H9 (cell line): ENCODE measurements at regions not wholly inside any gene's neighbourhood (a gene's known extent, or its start where the extent isn't known, plus 50 kb on each side); places are given as distances from the start of the nearest gene placed in this dataset.

Source experiments
- DNase-seq: peaks from one replicate; pipeline ENCODE4 v3.0.0-alpha.2; 2017
- H2AFZ ChIP-seq: one replicate; pipeline ENCODE4 v1.6.1; 2013; ENCODE audit warnings: mild to moderate bottlenecking, low read length, control low read depth, moderate library complexity
- H2AK5ac ChIP-seq: 2 replicates; pipeline ENCODE4 v1.6.1; 2013; ENCODE audit warnings: low read length, control low read depth, mixed read lengths; ENCODE audit not compliant: insufficient read length
- H2BK120ac ChIP-seq: one replicate; pipeline ENCODE4 v1.6.1; 2013; ENCODE audit warnings: low read depth, mild to moderate bottlenecking, low read length, control low read depth, inconsistent platforms; ENCODE audit not compliant: poor library complexity, severe bottlenecking
- H2BK12ac ChIP-seq: 2 replicates; pipeline ENCODE4 v1.6.1; 2013; ENCODE audit warnings: low read length, control low read depth, mixed read lengths, low read depth; ENCODE audit not compliant: insufficient read length
- H2BK15ac ChIP-seq: 2 replicates; pipeline ENCODE4 v1.6.1; 2013; ENCODE audit warnings: low read depth, low read length, control low read depth
- H2BK20ac ChIP-seq: one replicate; pipeline ENCODE4 v1.6.1; 2013; ENCODE audit warnings: low read depth, mild to moderate bottlenecking, low read length, control low read depth, inconsistent platforms; ENCODE audit not compliant: poor library complexity, severe bottlenecking
- H2BK5ac ChIP-seq: 2 replicates; pipeline ENCODE4 v1.6.1; 2013; ENCODE audit warnings: low read length, control low read depth, mixed read lengths; ENCODE audit not compliant: insufficient read length
- H3K14ac ChIP-seq: 2 replicates; pipeline ENCODE4 v1.6.1; 2013; ENCODE audit warnings: low read length, control low read depth; ENCODE audit not compliant: insufficient read depth
- H3K18ac ChIP-seq: 2 replicates; pipeline ENCODE4 v1.6.1; 2013; ENCODE audit warnings: low read depth, mild to moderate bottlenecking, mixed read lengths, low read length, control low read depth; ENCODE audit not compliant: insufficient read length
- H3K23ac ChIP-seq: 2 replicates; pipeline ENCODE4 v1.6.1; 2013; ENCODE audit warnings: low read length, control low read depth, mixed read lengths, low read depth; ENCODE audit not compliant: insufficient read length
- H3K23me2 ChIP-seq: 2 replicates; pipeline ENCODE4 v1.6.1; 2013; ENCODE audit warnings: low read depth, mild to moderate bottlenecking, mixed read lengths, low read length, control low read depth; ENCODE audit not compliant: insufficient read length, poor library complexity, severe bottlenecking
- H3K27ac ChIP-seq: 2 replicates; pipeline ENCODE4 v1.5.1; 2013; ENCODE audit warnings: low read length, control low read depth, mixed read lengths, low read depth; ENCODE audit not compliant: insufficient read length
- H3K27me3 ChIP-seq: 2 replicates; pipeline ENCODE4 v1.6.1; 2013; ENCODE audit warnings: low read length, control low read depth, inconsistent platforms; ENCODE audit not compliant: insufficient read depth
- H3K4ac ChIP-seq: 2 replicates; pipeline ENCODE4 v1.6.1; 2013; ENCODE audit warnings: low read depth, mild to moderate bottlenecking, control low read depth, inconsistent platforms, low read length, moderate library complexity
- H3K4me1 ChIP-seq: 2 replicates; pipeline ENCODE4 v1.6.1; 2013; ENCODE audit warnings: low read length, control low read depth, inconsistent platforms; ENCODE audit not compliant: insufficient read depth
- H3K4me2 ChIP-seq: 2 replicates; pipeline ENCODE4 v1.6.1; 2013; ENCODE audit warnings: low read length, control low read depth, mixed read lengths; ENCODE audit not compliant: insufficient read length, insufficient read depth
- H3K56ac ChIP-seq: 2 replicates; pipeline ENCODE4 v1.6.1; 2013; ENCODE audit warnings: low read depth, mild to moderate bottlenecking, mixed read lengths, low read length, control low read depth; ENCODE audit not compliant: insufficient read length
- H3K79me1 ChIP-seq: 2 replicates; pipeline ENCODE4 v1.6.1; 2013; ENCODE audit warnings: low read depth, mild to moderate bottlenecking, moderate library complexity, low read length, control low read depth, inconsistent platforms; ENCODE audit not compliant: insufficient read depth, poor library complexity, severe bottlenecking
- H3K79me2 ChIP-seq: 2 replicates; pipeline ENCODE4 v1.6.1; 2013; ENCODE audit warnings: low read length, control low read depth, inconsistent platforms; ENCODE audit not compliant: insufficient read depth
- H3K9ac ChIP-seq: 2 replicates; pipeline ENCODE4 v1.6.1; 2013; ENCODE audit warnings: low read length, control low read depth, mixed read lengths; ENCODE audit not compliant: insufficient read length; ENCODE audit errors: extremely low read depth
- H3K9me3 ChIP-seq: one replicate; pipeline ENCODE4 v1.6.1; 2013; ENCODE audit warnings: low read depth, low read length, inconsistent platforms; ENCODE audit not compliant: control insufficient read depth
- H3T11ph ChIP-seq: one replicate; pipeline ENCODE4 v1.6.1; 2013; ENCODE audit warnings: mild to moderate bottlenecking, low read length, control low read depth, inconsistent platforms
- H4K20me1 ChIP-seq: one replicate; pipeline ENCODE4 v1.6.1; 2013; ENCODE audit not compliant: control insufficient read depth, insufficient read length, insufficient read depth
- H4K5ac ChIP-seq: 2 replicates; pipeline ENCODE4 v1.6.1; 2013; ENCODE audit warnings: low read depth, mild to moderate bottlenecking, mixed read lengths, low read length, control low read depth; ENCODE audit not compliant: insufficient read length
- H4K8ac ChIP-seq: replicated peaks from 2 replicates; pipeline ENCODE4 v1.6.1; 2013; ENCODE audit warnings: low read length, control low read depth, mixed read lengths, low read depth; ENCODE audit not compliant: insufficient read length
- H4K91ac ChIP-seq: 2 replicates; pipeline ENCODE4 v1.6.1; 2013; ENCODE audit warnings: low read depth, mild to moderate bottlenecking, moderate library complexity, mixed read lengths, low read length, control low read depth; ENCODE audit not compliant: insufficient read length
- H3K27ac Mint-ChIP-seq, 3 experiments: 2 replicates in 2 of 3; 3 replicates in 1 of 3; pipeline ENCODE4 v1.8.0; 2020 to 2021; ENCODE audit warnings: mixed read lengths in 3 of 3, mild to moderate bottlenecking in 1 of 3, moderate library complexity in 1 of 3
- H3K27me3 Mint-ChIP-seq: 2 replicates; pipeline ENCODE4 v1.8.0; 2021; ENCODE audit warnings: low read depth, mild to moderate bottlenecking, moderate library complexity, mixed read lengths
- H3K36me3 Mint-ChIP-seq, 3 experiments: 2 replicates in 2 of 3; 3 replicates in 1 of 3; pipeline ENCODE4 v1.8.0; 2020 to 2021; ENCODE audit warnings: low read depth in 3 of 3, mixed read lengths in 3 of 3; ENCODE audit not compliant: insufficient read depth in 1 of 3
- H3K4me1 Mint-ChIP-seq, 2 experiments: 2 replicates each; pipeline ENCODE4 v1.8.0; 2020; ENCODE audit warnings: mixed read lengths in 2 of 2
- H3K4me3 Mint-ChIP-seq, 2 experiments: 2 replicates in 1 of 2; 3 replicates in 1 of 2; pipeline ENCODE4 v1.8.0; 2020 to 2021; ENCODE audit warnings: mild to moderate bottlenecking in 2 of 2, mixed read lengths in 2 of 2, moderate library complexity in 1 of 2
- H3K9me3 Mint-ChIP-seq, 2 experiments: 2 replicates in 1 of 2; 3 replicates in 1 of 2; pipeline ENCODE4 v1.8.0; 2020; ENCODE audit warnings: mild to moderate bottlenecking in 2 of 2, mixed read lengths in 2 of 2, moderate library complexity in 1 of 2
- CTCF ChIP-seq: fragments of 200-600 bp; sonication (generic); conservative IDR thresholded peaks from 3 replicates; pipeline ENCODE4 v1.8.0; 2021; ENCODE audit warnings: antibody characterized with exemption, mild to moderate bottlenecking
- WGBS: extraction: QIAGEN DNeasy Blood & Tissue Kit; methylation state at CpG from one replicate; pipeline ENCODE4 v1.1.7; 2013; ENCODE audit warnings: missing lambda C conversion rate, low lambda C conversion rate, mixed read lengths; ENCODE audit not compliant: insufficient read length; ENCODE audit errors: extremely low coverage; 5-methylcytosine and 5-hydroxymethylcytosine counted together

- TF ChIP-seq CTCF = no peak
- WGBS = no CpG with 5 or more reads among the region's 3 CpGs
- Histone ChIP-seq H3K27ac (no peak overlapping the region), H2AK5ac (no peak overlapping the region), H4K20me1 (no peaks in the 10 kb centered on the region), H3K4me1 (no peaks in the 10 kb centered on the region), H2AFZ (no peak overlapping the region), H4K5ac (no peak overlapping the region), H3K9me3 (no peaks in the 10 kb centered on the region), H3K23me2 (no peaks in the 10 kb centered on the region), H2BK20ac (no peak overlapping the region), H3K18ac (no peak overlapping the region), H3K27me3 (no peaks in the 10 kb centered on the region), H3K79me1 (no peaks in the 10 kb centered on the region), H3K56ac (no peak overlapping the region), H2BK12ac (no peak overlapping the region), H4K91ac (no peak overlapping the region), H3K14ac (no peak overlapping the region), H3K79me2 (no peaks in the 10 kb centered on the region), H4K8ac (no peak overlapping the region), H3K9ac (no peak overlapping the region), H3K23ac (no peak overlapping the region), H3T11ph (no peak overlapping the region), H3K4me2 (no peak overlapping the region), H3K4ac (no peak overlapping the region), H2BK15ac (no peak overlapping the region), H2BK120ac (no peak overlapping the region), H2BK5ac (no peak overlapping the region)
- Mint-ChIP-seq H3K36me3 (no peaks in the 10 kb centered on the region), H3K27me3 (peaks cover 1% of the 10 kb centered on the region; the same call in 1 of the 2 replicates), H3K27ac (no peak overlapping the region), H3K4me3 (no peak overlapping the region), H3K9me3 (no peaks in the 10 kb centered on the region), H3K4me1 (peaks cover 6 to 8% of the 10 kb centered on the region in 2 experiments; a peak in 3 of 4 replicates)
- no peak for DNase-seq
Observed at GRCh38 chr10:10492420-10492819, 525.3 kb upstream of the CELF2 start.
